Tibial nerve (tissue), 4 donors: ENCODE measurements at regions not wholly inside any gene's neighbourhood (a gene's known extent, or its start where the extent isn't known, plus 50 kb on each side); places are given as distances from the start of the nearest gene placed in this dataset.

Source experiments
- DNase-seq, 2 donors: peaks; one replicate each; pipeline ENCODE4 v3.0.0-alpha.2; 2019; ENCODE audit warnings: low spot score in 2 of 2
- H3K27ac ChIP-seq, 4 donors: fragments of 200-600 bp; sonication (generic) in 3 of 4; one replicate each; pipeline ENCODE4 v1.5.1; 2017 to 2019; ENCODE audit warnings: mild to moderate bottlenecking in 1 of 4
- H3K27me3 ChIP-seq, 2 donors: fragments of 200-600 bp; sonication (generic) in 1 of 2; one replicate each; pipeline versions ENCODE4 v1.5.1 to v1.6.0; 2017 to 2019
- H3K36me3 ChIP-seq, 3 donors: fragments of 200-600 bp; sonication (generic); one replicate each; pipeline ENCODE4 v1.5.1; 2018 to 2019
- H3K4me1 ChIP-seq, 4 donors: fragments of 200-600 bp; sonication (generic) in 3 of 4; one replicate each; pipeline ENCODE4 v1.5.1; 2017 to 2019
- H3K4me3 ChIP-seq, 4 donors: fragments of 200-600 bp; sonication (generic) in 3 of 4; one replicate each; pipeline ENCODE4 v1.5.1; 2017 to 2019; ENCODE audit warnings: mild to moderate bottlenecking in 1 of 4, moderate library complexity in 1 of 4
- H3K9me3 ChIP-seq, 4 donors: fragments of 200-600 bp; sonication (generic) in 3 of 4; one replicate each; pipeline ENCODE4 v1.5.1; 2017 to 2019
- EP300 ChIP-seq, 2 donors: sonication (generic); formaldehyde crosslinking; IDR thresholded peaks; one replicate each; pipeline ENCODE4 v1.6.1; 2017; ENCODE audit warnings: antibody characterized with exemption in 2 of 2, mild to moderate bottlenecking in 1 of 2
- POLR2A ChIP-seq, 2 donors: fragments of 450-650 bp; IDR thresholded peaks; one replicate each; pipeline ENCODE4 v1.6.1; 2017; ENCODE audit warnings: antibody characterized with exemption in 2 of 2, mild to moderate bottlenecking in 2 of 2, moderate library complexity in 2 of 2
- WGBS, 2 donors: methylation state at CpG; one replicate each; pipeline ENCODE4 v1.1.5; 2018; 5-methylcytosine and 5-hydroxymethylcytosine counted together
- TF ChIP-seq, protein P1 (sequence below), 5 experiments: fragments of 200-600 bp in 3 of 5; fragments of 450-650 bp in 2 of 5; sonication (generic) in 3 of 5; IDR thresholded peaks; one replicate each; pipeline ENCODE4 v1.5.1; 2016 to 2019; ENCODE audit warnings: antibody characterized with exemption in 5 of 5, mild to moderate bottlenecking in 3 of 5, moderate library complexity in 2 of 5

DNA sequence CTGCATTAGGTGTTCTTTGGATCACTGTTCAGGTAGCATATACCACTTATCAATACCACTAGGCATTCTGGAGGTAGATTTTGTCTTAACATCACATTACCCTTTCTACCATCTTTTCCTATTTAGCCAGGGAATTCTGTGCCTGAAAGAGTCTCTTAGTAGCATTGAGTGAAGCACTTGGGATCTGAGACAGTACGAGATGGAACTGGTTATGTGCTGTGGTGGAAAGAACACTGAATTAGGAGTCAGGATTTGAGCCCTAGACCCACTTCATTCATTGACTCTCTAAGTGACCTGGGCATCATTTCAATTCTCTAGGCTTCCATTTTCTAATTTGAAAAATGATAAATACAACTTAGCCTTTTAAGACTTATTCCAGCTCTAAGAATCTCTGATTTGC is 291.1 kb downstream of the DMAC1 start:
- DNase-seq = no peak
- TF ChIP-seq POLR2A (IDR thresholded peaks at IDR 0.05) (no peak), EP300 (IDR thresholded peaks at IDR 0.05) (no peak)
- TF ChIP-seq, protein P1, sequence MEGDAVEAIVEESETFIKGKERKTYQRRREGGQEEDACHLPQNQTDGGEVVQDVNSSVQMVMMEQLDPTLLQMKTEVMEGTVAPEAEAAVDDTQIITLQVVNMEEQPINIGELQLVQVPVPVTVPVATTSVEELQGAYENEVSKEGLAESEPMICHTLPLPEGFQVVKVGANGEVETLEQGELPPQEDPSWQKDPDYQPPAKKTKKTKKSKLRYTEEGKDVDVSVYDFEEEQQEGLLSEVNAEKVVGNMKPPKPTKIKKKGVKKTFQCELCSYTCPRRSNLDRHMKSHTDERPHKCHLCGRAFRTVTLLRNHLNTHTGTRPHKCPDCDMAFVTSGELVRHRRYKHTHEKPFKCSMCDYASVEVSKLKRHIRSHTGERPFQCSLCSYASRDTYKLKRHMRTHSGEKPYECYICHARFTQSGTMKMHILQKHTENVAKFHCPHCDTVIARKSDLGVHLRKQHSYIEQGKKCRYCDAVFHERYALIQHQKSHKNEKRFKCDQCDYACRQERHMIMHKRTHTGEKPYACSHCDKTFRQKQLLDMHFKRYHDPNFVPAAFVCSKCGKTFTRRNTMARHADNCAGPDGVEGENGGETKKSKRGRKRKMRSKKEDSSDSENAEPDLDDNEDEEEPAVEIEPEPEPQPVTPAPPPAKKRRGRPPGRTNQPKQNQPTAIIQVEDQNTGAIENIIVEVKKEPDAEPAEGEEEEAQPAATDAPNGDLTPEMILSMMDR (IDR thresholded peaks at IDR 0.05) = no peak
- 85% methylated on average over 1 of the region's 1 CpG for WGBS, 2 donors

DNA sequence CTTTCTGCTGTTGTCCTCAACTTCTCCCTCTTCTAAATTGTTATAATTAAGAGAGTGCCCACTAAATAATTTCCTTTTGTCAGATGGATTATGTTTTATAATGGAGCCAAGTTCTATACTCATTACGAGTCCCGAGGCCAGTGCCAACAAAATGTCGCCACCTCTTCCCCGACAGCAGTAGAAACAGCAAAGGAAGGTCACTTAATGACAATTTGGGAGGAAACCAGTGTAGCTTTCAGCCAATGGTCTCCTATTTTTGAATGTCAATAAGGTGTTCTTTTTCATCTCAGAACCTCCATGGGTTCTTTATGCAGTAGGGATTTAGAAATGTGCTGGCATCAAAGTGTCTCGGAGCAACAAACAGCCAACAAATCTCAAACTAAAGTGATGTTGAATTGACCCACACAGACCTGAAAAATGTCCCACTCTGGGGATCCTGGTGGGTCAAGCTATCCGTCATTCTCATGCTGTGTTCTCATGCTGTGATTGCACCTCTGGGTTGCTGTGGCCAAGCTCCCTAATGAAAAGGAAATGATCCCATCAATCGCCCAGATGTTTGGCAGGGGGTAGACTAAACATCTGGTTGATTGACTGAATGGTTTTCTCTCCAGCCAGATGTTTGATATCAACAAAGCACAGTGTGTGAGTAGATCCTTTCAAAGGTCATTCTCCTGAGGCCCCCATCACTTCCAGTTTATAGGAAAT is 291.9 kb downstream of the DMAC1 start:
- peaks cover 0 to 9% (median 0%) of the 10 kb centered on the region in 4 donors for H3K4me1 ChIP-seq
- no peaks in the 10 kb centered on the region for H3K36me3 ChIP-seq
- 65 to 68% methylated on average over 7 of the region's 7 CpGs for WGBS, 2 donors
- no peak for DNase-seq
- no peak overlapping the region for H3K4me3 ChIP-seq
- TF ChIP-seq EP300 (IDR thresholded peaks at IDR 0.05) = no peak
- TF ChIP-seq, protein P1 (IDR thresholded peaks at IDR 0.05) = no peak
- no peaks in the 10 kb centered on the region for H3K9me3 ChIP-seq
- H3K27ac ChIP-seq = no peak overlapping the region
- H3K27me3 ChIP-seq = no peaks in the 10 kb centered on the region

More for the DNA sequence above, 291.1 kb downstream of the DMAC1 start:
- Histone ChIP-seq H3K27me3 (no peaks in the 10 kb centered on the region), H3K27ac (no peak overlapping the region), H3K36me3 (no peaks in the 10 kb centered on the region), H3K4me3 (no peak overlapping the region), H3K9me3 (no peaks in the 10 kb centered on the region), H3K4me1 (peaks cover 0 to 9% (median 0%) of the 10 kb centered on the region in 4 donors)

DNA sequence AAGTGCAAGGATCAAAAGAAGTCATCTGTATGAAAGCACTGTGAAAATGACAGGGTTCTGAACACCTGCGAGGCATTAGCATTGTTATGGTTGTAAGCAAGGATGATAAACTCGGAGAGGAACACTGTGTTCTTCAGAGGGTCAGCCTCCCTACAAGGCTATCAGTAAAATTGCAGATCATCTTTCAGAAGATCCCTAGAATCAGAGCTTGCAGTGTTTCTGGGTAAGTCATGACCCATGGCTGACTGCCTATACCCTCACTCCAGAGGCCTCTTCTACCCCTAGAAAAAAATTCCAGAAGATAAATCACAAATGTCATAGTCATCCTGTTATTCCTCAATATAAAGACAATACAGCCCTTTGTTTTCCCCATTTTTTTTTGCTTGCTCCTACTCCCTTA is 292.6 kb downstream of the DMAC1 start:
- H3K27me3 ChIP-seq = no peaks in the 10 kb centered on the region
- DNase-seq = no peak
- no peak overlapping the region for H3K27ac ChIP-seq
- H3K4me1 ChIP-seq = peaks cover 0 to 9% (median 0%) of the 10 kb centered on the region in 4 donors
- no peaks in the 10 kb centered on the region for H3K9me3 ChIP-seq
- TF ChIP-seq EP300 (IDR thresholded peaks at IDR 0.05) (no peak), POLR2A (IDR thresholded peaks at IDR 0.05) (no peak)
- TF ChIP-seq, protein P1 (IDR thresholded peaks at IDR 0.05) = no peak
- 53 to 66% methylated on average over 2 of the region's 2 CpGs for WGBS, 2 donors
- H3K36me3 ChIP-seq = no peaks in the 10 kb centered on the region
- H3K4me3 ChIP-seq = no peak overlapping the region

DNA sequence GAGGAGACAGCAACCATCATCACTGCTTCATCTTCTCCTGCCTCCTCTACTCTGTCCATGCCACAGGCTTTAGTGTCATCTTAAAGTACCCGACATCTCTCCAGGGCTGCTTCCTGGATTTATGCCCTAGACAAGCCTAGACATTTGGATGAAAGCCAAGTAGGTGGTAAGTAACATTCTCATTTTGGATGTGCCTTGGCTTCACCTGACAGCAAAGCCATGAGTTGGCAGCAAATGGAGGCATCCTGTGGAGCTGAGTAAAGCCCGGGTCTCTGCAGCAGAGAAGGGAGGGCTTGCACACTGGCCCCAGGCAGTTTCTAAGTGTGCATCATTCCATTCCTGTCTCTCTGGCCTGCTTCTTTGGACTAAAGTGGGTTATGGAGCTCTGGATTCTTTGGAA is 299.1 kb downstream of the DMAC1 start:
- Histone ChIP-seq H3K27ac (no peak overlapping the region), H3K36me3 (no peaks in the 10 kb centered on the region), H3K9me3 (no peaks in the 10 kb centered on the region), H3K4me1 (no peaks in the 10 kb centered on the region), H3K4me3 (no peak overlapping the region), H3K27me3 (peaks cover 0 to 2% of the 10 kb centered on the region in 2 donors)
- 75 to 87% methylated on average over 2 of the region's 2 CpGs for WGBS, 2 donors
- DNase-seq = no peak
- TF ChIP-seq EP300 (IDR thresholded peaks at IDR 0.05) = no peak
- no peak for TF ChIP-seq POLR2A (IDR thresholded peaks at IDR 0.05)
- TF ChIP-seq, protein P1 (IDR thresholded peaks at IDR 0.05) = no peak

DNA sequence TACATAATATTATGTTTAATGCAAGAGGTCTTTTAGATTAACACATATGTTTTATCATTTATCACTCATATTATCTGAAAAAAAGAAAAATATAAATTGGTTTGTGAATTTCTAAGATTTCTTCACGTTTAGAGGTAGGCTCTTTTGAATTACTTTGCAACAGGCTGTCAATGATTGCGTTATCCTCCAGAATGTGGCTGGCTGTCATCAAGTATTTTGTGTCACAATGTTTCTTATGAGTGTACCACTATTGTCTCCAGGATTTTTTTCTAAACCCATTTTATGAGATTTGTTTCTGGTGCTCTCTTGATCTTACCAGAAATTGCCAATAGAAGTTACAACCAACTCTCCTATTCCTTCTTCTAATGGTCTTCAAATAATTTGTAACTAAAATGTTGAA is 307.9 kb downstream of the DMAC1 start:
- H3K4me3 ChIP-seq = no peak overlapping the region
- no peaks in the 10 kb centered on the region for H3K27me3 ChIP-seq
- H3K27ac ChIP-seq = no peak overlapping the region
- H3K9me3 ChIP-seq = no peaks in the 10 kb centered on the region
- no peak for DNase-seq
- H3K36me3 ChIP-seq = no peaks in the 10 kb centered on the region
- H3K4me1 ChIP-seq = no peaks in the 10 kb centered on the region
- WGBS, 2 donors = 53 to 84% methylated on average over 2 of the region's 2 CpGs
- TF ChIP-seq, protein P1 (IDR thresholded peaks at IDR 0.05) = no peak
- TF ChIP-seq EP300 (IDR thresholded peaks at IDR 0.05) (no peak), POLR2A (IDR thresholded peaks at IDR 0.05) (no peak)
